Heart left ventricle (tissue), 16 donors: ENCODE measurements at regions not wholly inside any gene's neighbourhood (a gene's known extent, or its start where the extent isn't known, plus 50 kb on each side); places are given as distances from the start of the nearest gene placed in this dataset.

Experiments
- ATAC-seq, 4 donors: fragments of 200-7000 bp; cut with Tn5 transposase; one replicate each; pipeline ENCODE4 v1.9.1; 2020 to 2022; ENCODE audit warnings: moderate library complexity in 4 of 4, mild to moderate bottlenecking in 3 of 4, moderate number of reproducible peaks in 1 of 4
- DNase-seq, 5 donors: peaks; one replicate each; pipeline ENCODE4 v3.0.0-alpha.2; 2020
- H3K27ac ChIP-seq, 12 donors: fragments of 200-600 bp; sonication (generic) in 4 of 12; one replicate each; pipeline versions ENCODE4 v1.5.0 to v1.8.0; 2016 to 2022; ENCODE audit warnings: mild to moderate bottlenecking in 2 of 12
- H3K27me3 ChIP-seq, 9 donors: fragments of 200-600 bp; sonication (generic) in 2 of 9; one replicate each; pipeline versions ENCODE4 v1.5.1 to v1.8.0; 2016 to 2022; ENCODE audit warnings: mild to moderate bottlenecking in 3 of 9
- H3K36me3 ChIP-seq, 9 donors: fragments of 200-600 bp; sonication (generic) in 2 of 9; one replicate each; pipeline versions ENCODE4 v1.5.0 to v1.8.0; 2018 to 2022; ENCODE audit warnings: mild to moderate bottlenecking in 2 of 9
- H3K4me1 ChIP-seq, 12 donors: fragments of 200-600 bp; sonication (generic) in 4 of 12; one replicate each; pipeline versions ENCODE4 v1.5.0 to v1.8.0; 2016 to 2022; ENCODE audit warnings: mild to moderate bottlenecking in 3 of 12
- H3K4me3 ChIP-seq, 12 donors: fragments of 200-600 bp; sonication (generic) in 4 of 12; one replicate each; pipeline versions ENCODE4 v1.5.0 to v1.8.0; 2017 to 2022; ENCODE audit warnings: mild to moderate bottlenecking in 9 of 12, moderate library complexity in 4 of 12
- H3K9me3 ChIP-seq, 12 donors: fragments of 200-600 bp; sonication (generic) in 4 of 12; one replicate each; pipeline versions ENCODE4 v1.5.0 to v1.8.0; 2016 to 2022; ENCODE audit warnings: mild to moderate bottlenecking in 1 of 12
- CTCF ChIP-seq, 12 donors: fragments of 200-600 bp; sonication (generic) in 4 of 12; IDR thresholded peaks; one replicate each; pipeline versions ENCODE4 v1.5.0 to v1.8.0; 2018 to 2022; ENCODE audit warnings: antibody characterized with exemption in 12 of 12, mild to moderate bottlenecking in 5 of 12
- POLR2A ChIP-seq, 2 donors: fragments of 450-650 bp; IDR thresholded peaks; one replicate each; pipeline ENCODE4 v1.6.1; 2017; ENCODE audit warnings: antibody characterized with exemption in 2 of 2, mild to moderate bottlenecking in 2 of 2, moderate library complexity in 2 of 2
- WGBS, 4 donors: extraction: QIAGEN DNeasy Blood & Tissue Kit in 2 of 4; methylation state at CpG; one replicate each; pipeline versions ENCODE4 v1.1.5 to v1.1.7; 2013 to 2018; 5-methylcytosine and 5-hydroxymethylcytosine counted together
- intact Hi-C, 10 donors: fragments of 100-400 bp; cut with DNase I; formaldehyde crosslinking; loops; one replicate each; pipeline versions ENCODE4 v1.11.1 to v1.14.2; 2022
- donor health status: ischemic (EF 13 %, LVEDD 7.1; RV severe dilation, severe dysfunction).
- donor health status: healthy with polysubstance abuse.
- donor health status: DM: no; HTN: yes; CAD: no.
- donor health status: DM: no; HTN: no; CAD: no.
- donor health status: ischemic (EF 25% LVEDD 6.9; RV normal size, moderate dysfunction).
- donor health status: ischemic (EF 25% LVEDD 5.7; RV mildly dilated, moderate dysfunction).
- donor health status: healthy.
- donor health status: DM: yes; HTN: yes; CAD: no.
- donor health status: ischemic (EF 35%, LVEDD 5.7; RV mildly dilated, moderate dysfunction).
- donor health status: nonischemic (EF 11% LVEDD 7.7; RV severe dilation, severe dysfunction).
- donor health status: DM: yes; HTN: yes; CAD: no.
- donor health status: PGD.
- donor health status: ischemic (EF 29% LVEDD 5.4; RV normal size, mild dysfunction).
- donor health status: nonischemic (EF 23%, LVEDD 6.1; RV moderate dilation, normal function).

DNA sequence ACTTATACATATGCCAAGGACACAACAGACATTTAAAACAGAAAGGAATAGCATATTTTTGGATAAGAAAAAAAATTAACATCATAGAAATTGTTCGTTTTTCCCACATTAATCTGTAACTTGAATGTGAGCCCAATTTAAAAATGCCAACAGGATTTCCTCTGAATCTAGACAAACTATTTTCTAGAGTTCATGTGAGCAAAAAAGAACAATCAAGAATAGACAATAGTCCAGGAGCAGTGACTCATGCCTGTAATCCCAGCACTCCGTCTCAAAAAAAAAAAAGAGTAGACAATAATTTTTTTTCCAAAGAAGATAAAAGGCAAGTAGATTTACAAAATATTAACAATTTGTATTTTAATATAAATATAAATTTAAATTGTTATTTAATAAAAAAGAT, 73.7 kb upstream of the DUSP21 start:
- TF ChIP-seq POLR2A (IDR thresholded peaks at IDR 0.05) = no peak
- no peak for TF ChIP-seq CTCF (IDR thresholded peaks at IDR 0.05)
- intact Hi-C loops = no loop called here
- Histone ChIP-seq H3K27me3 (peaks cover 0 to 11% (median 0%) of the 10 kb centered on the region in 9 donors), H3K27ac (no peak overlapping the region), H3K9me3 (peaks cover 0 to 10% (median 0%) of the 10 kb centered on the region in 12 donors), H3K4me3 (no peak overlapping the region), H3K36me3 (no peaks in the 10 kb centered on the region), H3K4me1 (no peaks in the 10 kb centered on the region)
- ATAC-seq (no peak), DNase-seq (no peak)
- 39 to 52% (median 46%) methylated on average over 2 of the region's 2 CpGs for WGBS, 4 donors

GRCh38 chrX:44767308-44767707, 76.5 kb upstream of the DUSP21 start:
- intact Hi-C loops = no loop called here
- Histone ChIP-seq H3K27me3 (peaks cover 0 to 13% (median 0%) of the 10 kb centered on the region in 9 donors), H3K27ac (no peak overlapping the region), H3K36me3 (no peaks in the 10 kb centered on the region), H3K4me3 (no peak overlapping the region), H3K4me1 (no peaks in the 10 kb centered on the region), H3K9me3 (peaks cover 0 to 10% (median 0%) of the 10 kb centered on the region in 12 donors)
- TF ChIP-seq POLR2A (IDR thresholded peaks at IDR 0.05) (no peak), CTCF (IDR thresholded peaks at IDR 0.05) (no peak)
- 62 to 72% (median 68%) methylated on average over 5 of the region's 5 CpGs for WGBS, 4 donors
- no peak for ATAC-seq
- DNase-seq = no peak

GRCh38 chrX:44765556-44765955, 78.3 kb upstream of the DUSP21 start:
- peaks cover 0 to 13% (median 0%) of the 10 kb centered on the region in 9 donors for H3K27me3 ChIP-seq
- DNase-seq = no peak
- H3K36me3 ChIP-seq = no peaks in the 10 kb centered on the region
- no peak overlapping the region for H3K27ac ChIP-seq
- TF ChIP-seq CTCF (IDR thresholded peaks at IDR 0.05) (no peak), POLR2A (IDR thresholded peaks at IDR 0.05) (no peak)
- no peak overlapping the region for H3K4me3 ChIP-seq
- no peak for ATAC-seq
- peaks cover 0 to 10% (median 0%) of the 10 kb centered on the region in 12 donors for H3K9me3 ChIP-seq
- H3K4me1 ChIP-seq = no peaks in the 10 kb centered on the region
- 50 to 59% (median 52%) methylated on average over 2 of the region's 2 CpGs for WGBS, 4 donors
- intact Hi-C loops = no loop called here

- DNase-seq = no peak
- no peak for ATAC-seq
- H3K27ac ChIP-seq = no peak overlapping the region
- H3K4me3 ChIP-seq = no peak overlapping the region
- intact Hi-C loops = no loop called here
- H3K27me3 ChIP-seq = peaks cover 0 to 3% (median 0%) of the 10 kb centered on the region in 9 donors
- no peaks in the 10 kb centered on the region for H3K36me3 ChIP-seq
- TF ChIP-seq CTCF (IDR thresholded peaks at IDR 0.05) (no peak), POLR2A (IDR thresholded peaks at IDR 0.05) (no peak)
- 28 to 31% (median 29%) methylated on average over 2 of the region's 2 CpGs for WGBS, 4 donors
- H3K9me3 ChIP-seq = no peaks in the 10 kb centered on the region
- no peaks in the 10 kb centered on the region for H3K4me1 ChIP-seq
These were observed 95.9 kb upstream of the DUSP21 start for GRCh38 chrX:44747969-44748368.
